VCaP (cell line): ENCODE measurements at regions not wholly inside any gene's neighbourhood (a gene's known extent, or its start where the extent isn't known, plus 50 kb on each side); places are given as distances from the start of the nearest gene placed in this dataset.

Experiments
- H3K27ac ChIP-seq: fragments of 450-650 bp; 2 replicates; pipeline ENCODE4 v1.5.1; 2017
- CTCF ChIP-seq: fragments of 450-650 bp; conservative IDR thresholded peaks from 2 replicates; pipeline ENCODE4 v1.5.1; 2017; ENCODE audit warnings: mild to moderate bottlenecking, moderate library complexity

DNA sequence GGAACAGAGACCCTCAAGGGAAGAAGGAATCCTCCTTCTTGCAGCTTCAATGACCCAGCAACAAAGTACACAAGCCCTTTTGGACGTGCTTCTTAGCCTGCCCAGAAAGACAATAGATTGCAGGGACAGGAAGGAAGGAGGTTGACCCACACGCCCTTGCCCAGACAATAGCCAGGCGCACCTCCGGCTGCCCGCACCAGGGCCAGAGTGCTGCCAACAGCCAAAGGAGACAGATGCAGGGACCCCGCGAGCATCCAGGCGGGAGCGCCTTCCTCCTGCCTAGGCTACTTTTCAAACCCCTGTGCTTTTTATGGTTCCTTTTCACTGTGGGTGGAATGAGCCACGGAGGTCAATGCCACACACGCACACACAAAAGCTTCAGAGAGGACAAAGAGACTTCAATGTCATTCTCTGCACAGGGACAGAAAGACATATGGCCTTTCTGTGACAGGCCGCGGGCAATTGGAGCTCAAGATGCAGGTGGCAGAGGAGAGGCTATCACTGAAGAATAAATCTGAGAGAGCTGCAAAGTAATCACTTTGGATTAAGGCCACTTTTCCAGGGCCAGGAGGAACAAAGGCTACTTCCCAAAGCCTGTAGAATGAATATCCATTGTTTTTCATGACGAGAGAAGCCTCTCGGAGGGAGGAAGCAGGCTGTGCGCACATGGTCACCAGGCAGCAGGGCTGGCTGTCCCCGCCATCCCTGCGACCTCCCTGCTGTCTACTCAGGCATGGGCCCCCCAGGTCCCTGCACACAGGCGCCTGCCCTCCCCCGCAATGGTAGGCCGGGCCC, 300.6 kb downstream of the EIPR1 start:
- H3K27ac ChIP-seq: no peak overlapping the region
- no peak for TF ChIP-seq CTCF

DNA sequence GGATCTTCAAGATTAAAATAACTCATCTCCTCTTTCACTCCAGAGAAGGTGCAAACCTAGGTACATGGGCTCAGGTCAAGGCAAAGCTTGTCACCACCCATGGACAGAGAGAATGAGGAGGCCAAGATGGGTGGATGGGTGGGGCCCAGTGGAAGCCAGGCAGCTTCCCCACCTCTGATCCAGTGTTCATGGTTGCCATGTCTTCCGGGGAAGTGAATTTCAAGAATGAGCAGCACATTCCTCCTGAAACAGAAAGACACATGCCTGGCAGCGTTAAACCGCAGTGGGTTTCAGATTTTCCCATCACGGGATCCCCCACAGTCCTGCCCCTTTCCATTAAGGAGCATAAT, 301.7 kb downstream of the EIPR1 start:
- no peak for TF ChIP-seq CTCF
- H3K27ac ChIP-seq: no peak overlapping the region

- H3K27ac ChIP-seq: no peak overlapping the region
- no peak for TF ChIP-seq CTCF
Observed at GRCh38 chr2:3075316-3075990, 302.2 kb downstream of the EIPR1 start.

DNA sequence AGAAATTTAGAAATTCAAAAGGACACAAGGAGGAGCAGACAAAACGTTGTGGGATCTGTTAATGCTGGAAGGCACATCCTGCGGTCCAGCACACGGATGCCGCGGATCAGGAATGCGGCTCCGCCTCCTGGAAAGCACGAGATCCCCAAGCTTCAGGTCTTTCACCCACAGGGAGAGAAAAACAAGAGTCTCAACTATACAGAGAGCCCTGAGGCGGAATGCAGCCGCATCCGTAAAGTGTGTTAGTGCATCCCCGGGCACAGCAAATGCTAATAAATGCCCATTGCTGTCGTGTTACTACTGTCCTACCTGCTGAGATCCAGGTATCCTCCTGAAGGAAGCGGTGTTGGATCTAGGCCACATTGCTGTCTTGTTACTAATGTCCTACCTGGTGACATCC, 303.9 kb downstream of the EIPR1 start:
- no peak for TF ChIP-seq CTCF
- H3K27ac ChIP-seq: no peak overlapping the region

- no peak overlapping the region for H3K27ac ChIP-seq
- TF ChIP-seq CTCF: no peak
Observed at GRCh38 chr2:3073041-3073595, 304.5 kb downstream of the EIPR1 start.

- H3K27ac ChIP-seq: no peak overlapping the region
- TF ChIP-seq CTCF: no peak
Observed at GRCh38 chr2:3071685-3072263, 305.8 kb downstream of the EIPR1 start.

DNA sequence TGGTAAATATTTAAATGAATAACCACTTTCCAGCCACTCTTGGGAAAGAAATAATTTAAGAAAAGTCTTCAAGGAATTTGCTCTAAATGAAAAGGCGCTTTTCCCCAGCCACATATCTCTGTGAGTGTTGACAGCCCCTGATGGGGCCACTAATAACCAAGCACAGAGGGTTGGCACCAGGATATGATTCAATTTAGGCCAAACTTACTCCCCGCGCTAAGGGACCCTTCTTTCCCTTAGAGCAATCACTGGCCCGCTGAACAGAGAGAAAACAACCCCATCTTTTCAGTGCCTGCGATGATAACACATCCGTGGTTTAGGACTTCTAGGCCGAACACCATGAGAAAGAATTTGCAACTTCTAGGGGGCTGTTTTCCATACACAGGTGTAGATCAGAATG, 310.8 kb downstream of the EIPR1 start:
- no peak for TF ChIP-seq CTCF
- H3K27ac ChIP-seq: no peak overlapping the region
